Glutamatergic neuron (in vitro differentiated cells): ENCODE measurements at regions not wholly inside any gene's neighbourhood (a gene's known extent, or its start where the extent isn't known, plus 50 kb on each side); places are given as distances from the start of the nearest gene placed in this dataset.

ENCODE experiments used
- DNase-seq: peaks from one replicate; pipeline ENCODE4 v3.0.0; 2022
- H3K27ac Mint-ChIP-seq: one replicate; pipeline ENCODE4 v1.8.0; 2020; ENCODE audit warnings: mild to moderate bottlenecking, mixed read lengths, inconsistent platforms; ENCODE audit not compliant: unreplicated experiment
- H3K27me3 Mint-ChIP-seq: one replicate; pipeline ENCODE4 v1.8.0; 2020; ENCODE audit warnings: mild to moderate bottlenecking, moderate library complexity, mixed read lengths, inconsistent platforms; ENCODE audit not compliant: unreplicated experiment
- H3K36me3 Mint-ChIP-seq: one replicate; pipeline ENCODE4 v1.8.0; 2020; ENCODE audit warnings: mild to moderate bottlenecking, mixed read lengths, inconsistent platforms; ENCODE audit not compliant: unreplicated experiment
- H3K4me1 Mint-ChIP-seq: one replicate; pipeline ENCODE4 v1.8.0; 2020; ENCODE audit warnings: mild to moderate bottlenecking, low read depth, mixed read lengths, inconsistent platforms; ENCODE audit not compliant: unreplicated experiment
- H3K4me3 Mint-ChIP-seq: one replicate; pipeline ENCODE4 v1.8.0; 2020; ENCODE audit warnings: mild to moderate bottlenecking, mixed read lengths, inconsistent platforms; ENCODE audit not compliant: unreplicated experiment
- H3K9me3 Mint-ChIP-seq: one replicate; pipeline ENCODE4 v1.8.0; 2020; ENCODE audit warnings: mild to moderate bottlenecking, moderate library complexity, mixed read lengths, inconsistent platforms; ENCODE audit not compliant: unreplicated experiment
- CTCF ChIP-seq: fragments of 200-600 bp; sonication (generic); IDR thresholded peaks from one replicate; pipeline ENCODE4 v1.5.0; 2021; ENCODE audit not compliant: partially characterized antibody, unreplicated experiment

GRCh38 chr5:73390972-73391371 lies 57.6 kb downstream of the FOXD1 start:
- Mint-ChIP-seq H3K27ac (no peak overlapping the region), H3K9me3 (no peaks in the 10 kb centered on the region), H3K4me3 (no peak overlapping the region), H3K36me3 (peaks cover 7% of the 10 kb centered on the region), H3K27me3 (no peaks in the 10 kb centered on the region), H3K4me1 (no peaks in the 10 kb centered on the region)
- no peak for DNase-seq
- no peak for TF ChIP-seq CTCF

- H3K27me3 Mint-ChIP-seq = no peaks in the 10 kb centered on the region
- H3K36me3 Mint-ChIP-seq = peaks cover 25% of the 10 kb centered on the region
- H3K27ac Mint-ChIP-seq = no peak overlapping the region
- no peak for TF ChIP-seq CTCF
- DNase-seq = no peak
- H3K4me3 Mint-ChIP-seq = no peak overlapping the region
- peaks cover 8% of the 10 kb centered on the region for H3K9me3 Mint-ChIP-seq
- H3K4me1 Mint-ChIP-seq = no peaks in the 10 kb centered on the region
Measured at GRCh38 chr5:73388740-73389139, 59.8 kb downstream of the FOXD1 start.

- H3K4me3 Mint-ChIP-seq = no peak overlapping the region
- no peak for TF ChIP-seq CTCF
- peaks cover 29% of the 10 kb centered on the region for H3K36me3 Mint-ChIP-seq
- H3K27ac Mint-ChIP-seq = no peak overlapping the region
- no peak for DNase-seq
- no peaks in the 10 kb centered on the region for H3K4me1 Mint-ChIP-seq
- H3K9me3 Mint-ChIP-seq = peaks cover 8% of the 10 kb centered on the region
- no peaks in the 10 kb centered on the region for H3K27me3 Mint-ChIP-seq
Measured at GRCh38 chr5:73388306-73388684, 60.3 kb downstream of the FOXD1 start.

- Mint-ChIP-seq H3K9me3 (peaks cover 8% of the 10 kb centered on the region), H3K27ac (no peak overlapping the region), H3K27me3 (no peaks in the 10 kb centered on the region), H3K4me3 (no peak overlapping the region), H3K36me3 (peaks cover 29% of the 10 kb centered on the region), H3K4me1 (no peaks in the 10 kb centered on the region)
- TF ChIP-seq CTCF = no peak
- DNase-seq = no peak
Measured at GRCh38 chr5:73387601-73388305, 60.8 kb downstream of the FOXD1 start.

- DNase-seq = no peak
- no peak for TF ChIP-seq CTCF
- H3K9me3 Mint-ChIP-seq = peaks cover 8% of the 10 kb centered on the region
- H3K27me3 Mint-ChIP-seq = no peaks in the 10 kb centered on the region
- H3K27ac Mint-ChIP-seq = no peak overlapping the region
- H3K4me1 Mint-ChIP-seq = no peaks in the 10 kb centered on the region
- peaks cover 29% of the 10 kb centered on the region for H3K36me3 Mint-ChIP-seq
- no peak overlapping the region for H3K4me3 Mint-ChIP-seq
Measured at GRCh38 chr5:73387149-73387591, 61.4 kb downstream of the FOXD1 start.
